ENCODE measurements at regions not wholly inside any gene's neighbourhood (a gene's known extent, or its start where the extent isn't known, plus 50 kb on each side); places are given as distances from the start of the nearest gene placed in this dataset.
"Not testable (repeated sequence)": the region's sequence is repeated elsewhere in the genome, so short reads cannot be mapped to it uniquely, and the experiment has no call there.

DNA sequence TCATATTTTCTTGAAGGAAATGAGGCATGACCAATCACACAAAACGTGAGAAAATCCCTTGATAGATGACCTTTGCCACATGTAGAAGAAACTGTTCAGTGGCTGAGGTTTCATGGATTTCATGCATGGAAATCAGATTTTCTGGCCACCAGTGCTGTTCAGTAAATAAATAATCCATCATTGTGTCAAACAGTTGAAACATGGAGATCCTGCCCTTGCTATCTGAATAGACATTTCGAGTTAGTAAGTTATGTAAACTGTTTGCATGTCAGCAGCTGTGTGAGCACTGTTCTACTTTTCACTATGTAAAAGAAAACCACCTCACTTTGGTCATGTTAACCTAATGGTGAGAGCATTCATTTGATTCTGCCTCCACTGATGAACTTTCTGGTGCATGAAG lies 793.9 kb upstream of the EPHA7 start:
- DNase-seq: no peak

DNA sequence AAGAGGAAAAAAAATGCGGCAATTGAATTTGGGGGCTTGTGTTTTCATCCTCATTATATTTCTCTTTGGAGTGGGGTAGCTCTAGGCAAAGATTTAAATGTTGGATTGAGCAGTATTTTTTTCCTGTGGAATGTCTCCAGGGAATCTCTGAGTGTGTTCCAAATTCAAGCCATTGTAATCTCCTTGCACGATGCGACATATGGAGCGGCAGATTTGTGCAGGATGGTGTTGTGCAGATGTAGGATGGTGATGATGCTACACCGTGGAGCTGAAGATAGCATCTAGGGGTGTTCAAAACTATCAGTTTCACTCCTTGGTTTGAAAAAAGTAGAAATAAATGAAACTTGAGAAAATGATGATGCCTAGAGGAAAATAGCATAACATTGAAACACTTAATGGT lies 777.5 kb upstream of the EPHA7 start:
- DNase-seq: no peak

DNA sequence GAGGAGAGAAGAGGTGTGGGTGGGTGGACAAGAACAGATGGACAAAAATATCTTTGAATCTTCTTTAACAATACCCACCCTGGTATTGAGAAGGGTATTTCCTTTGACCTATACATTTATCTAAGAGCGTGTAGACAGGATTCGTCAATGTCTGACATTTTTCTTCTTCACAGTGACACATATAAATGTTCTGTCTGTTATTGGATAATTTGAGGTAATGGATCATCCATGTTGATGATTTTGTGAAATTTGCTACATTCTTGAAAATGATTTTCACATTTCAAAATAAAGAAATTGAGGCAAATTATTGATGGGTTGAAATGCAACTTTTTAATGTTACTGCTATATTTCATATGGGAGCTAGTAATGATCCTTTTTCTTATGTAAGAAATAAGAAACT lies 770.7 kb upstream of the EPHA7 start:
- no peak for DNase-seq

DNA sequence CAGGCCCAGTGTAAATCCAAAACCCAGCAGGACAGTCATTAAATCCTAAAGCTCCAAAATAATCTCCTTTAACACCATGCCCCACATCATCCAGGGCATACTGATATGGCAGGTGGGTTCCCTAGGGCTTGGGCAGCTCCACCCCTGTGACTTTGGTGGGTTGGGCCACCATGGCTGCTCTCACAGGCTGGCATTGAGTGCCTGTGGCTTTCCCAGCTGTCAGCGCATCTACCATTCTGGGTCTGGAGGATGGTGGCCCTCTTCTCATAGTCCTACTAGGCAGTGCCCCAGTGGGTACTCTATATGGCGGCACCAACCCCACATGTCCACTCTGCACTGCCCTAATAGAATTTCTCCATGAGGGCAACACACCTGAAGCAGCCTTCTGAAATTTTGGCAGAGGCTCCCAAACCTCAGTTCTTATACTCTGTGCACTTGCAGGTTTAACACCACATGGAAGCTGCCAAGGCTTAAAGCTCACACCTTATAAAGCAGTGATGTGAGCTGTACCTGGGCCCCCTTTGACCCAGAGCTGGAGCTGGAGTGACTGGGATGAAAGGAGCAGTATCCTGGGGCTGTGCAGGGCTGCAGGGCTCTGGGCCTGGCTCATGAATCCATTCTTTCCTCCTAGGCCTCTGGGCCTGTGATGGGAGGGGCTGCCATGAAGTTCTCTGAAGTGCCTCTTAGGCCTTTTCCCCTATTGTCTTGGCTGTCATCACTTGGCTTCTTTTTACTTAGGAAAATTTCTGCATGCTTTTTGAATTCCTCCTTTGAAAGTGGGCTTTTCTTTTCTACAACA lies 765.5 kb upstream of the EPHA7 start:
- no peak for DNase-seq

DNA sequence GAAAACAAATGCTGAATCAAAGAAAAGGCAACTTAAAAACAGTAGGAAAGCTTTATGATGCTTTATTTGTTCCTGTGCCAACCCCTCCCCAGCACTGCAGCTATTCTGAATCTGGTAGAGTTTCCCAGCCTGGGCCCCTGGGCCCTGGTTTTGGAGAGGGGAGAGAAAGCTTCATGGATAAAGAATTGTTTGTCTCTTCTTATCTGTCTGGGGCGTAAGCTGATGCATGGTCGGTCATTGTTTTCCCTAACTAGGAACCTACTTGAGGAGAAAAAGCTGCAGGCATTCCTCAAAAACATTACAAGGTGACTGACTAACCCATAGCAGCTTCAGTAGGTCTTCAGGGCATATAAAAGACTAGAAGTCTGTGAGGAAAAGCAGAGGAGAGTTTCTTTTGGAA lies 758.1 kb upstream of the EPHA7 start:
- DNase-seq: no peak

DNA sequence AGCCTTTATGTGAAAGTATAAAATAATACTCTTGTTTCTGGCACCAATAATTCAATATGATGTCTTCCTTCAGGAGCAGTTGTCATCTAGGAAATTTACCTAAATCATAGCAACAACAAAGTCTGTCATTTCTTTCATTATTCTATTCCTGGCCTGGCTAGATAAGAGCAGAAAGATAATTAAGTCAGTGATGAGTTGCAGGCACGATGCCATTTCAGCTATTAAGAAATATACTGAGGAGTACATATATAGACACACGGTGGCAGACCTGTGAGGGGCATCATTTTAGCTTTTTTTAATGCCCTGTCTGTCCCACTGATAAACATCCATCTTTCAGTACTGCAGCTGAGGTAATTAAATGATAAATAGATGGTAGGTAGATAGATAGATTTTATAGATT lies 756.1 kb upstream of the EPHA7 start:
- DNase-seq: no peak

DNA sequence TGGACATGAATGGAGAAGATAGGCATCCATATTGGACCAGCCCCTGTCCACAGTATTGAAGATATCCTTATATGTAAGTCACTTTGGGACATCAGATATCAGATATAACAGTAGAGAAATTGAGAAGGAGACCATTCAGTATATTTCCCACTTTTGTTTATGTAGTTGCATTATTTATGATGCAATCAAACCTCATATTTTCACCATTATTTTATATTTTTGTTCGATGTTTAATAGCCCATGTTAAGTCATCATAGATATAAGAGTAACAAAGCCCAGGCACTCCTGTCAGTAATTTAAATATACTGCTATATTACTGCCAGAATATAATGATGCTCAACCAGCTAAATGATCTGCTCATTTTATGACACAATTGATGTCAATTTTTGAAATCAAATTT lies 744.5 kb upstream of the EPHA7 start:
- DNase-seq: no peak

DNA sequence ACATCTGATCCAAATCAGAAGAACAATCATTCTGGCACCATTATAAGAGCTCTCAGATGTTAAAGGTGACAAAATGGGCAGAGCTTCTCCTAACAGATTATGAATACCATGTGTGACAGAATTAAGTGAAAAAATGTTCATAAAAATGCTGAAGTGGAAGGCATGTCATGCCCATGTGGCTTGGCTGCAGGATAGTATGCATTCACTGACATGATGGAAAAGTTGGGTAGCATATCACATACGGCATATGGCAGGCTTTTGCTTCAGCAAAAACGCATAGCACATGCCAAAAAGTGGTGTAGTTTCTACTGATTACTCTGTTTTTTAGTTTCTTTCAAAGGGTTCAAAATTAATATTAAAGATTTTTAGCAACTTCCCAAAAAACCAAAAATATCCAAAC lies 731.5 kb upstream of the EPHA7 start:
- no peak for DNase-seq

DNA sequence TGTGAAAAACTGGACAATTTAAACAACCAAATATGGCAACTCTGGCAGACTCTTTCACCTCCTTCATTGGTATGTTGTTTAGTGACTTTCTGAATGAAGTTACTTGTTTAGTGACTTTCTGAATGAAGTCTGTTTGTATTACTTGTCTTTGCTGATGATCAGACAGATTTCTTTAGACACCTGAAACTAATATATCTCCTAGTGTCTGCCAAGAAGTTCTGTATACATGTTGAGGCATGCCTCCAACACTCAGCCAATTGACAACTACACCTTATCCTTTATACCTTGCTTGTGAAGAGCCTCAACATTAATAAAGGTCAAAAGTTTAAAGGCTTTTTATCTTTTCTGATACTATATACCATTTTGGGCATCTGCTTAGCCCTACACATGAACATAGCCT lies 725.4 kb upstream of the EPHA7 start:
- no peak for DNase-seq

DNA sequence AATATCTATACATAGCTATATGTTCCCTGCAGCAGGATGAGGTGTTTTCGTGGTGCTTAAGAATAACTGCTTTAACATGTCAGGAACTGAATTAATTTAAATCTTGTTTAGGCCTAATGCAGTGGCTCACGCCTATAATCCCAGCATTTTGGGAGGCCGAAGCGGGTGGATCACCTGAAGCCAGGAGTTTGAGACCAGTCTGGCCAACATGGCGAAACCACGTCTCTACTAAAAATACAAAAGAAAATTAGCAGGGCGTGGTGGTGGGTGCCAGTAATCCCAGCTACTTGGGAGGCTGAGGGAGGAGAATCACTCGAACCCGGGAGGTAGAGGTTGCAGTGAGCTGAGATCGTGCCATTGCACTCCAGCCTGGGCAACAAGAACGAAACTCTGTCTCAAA lies 717.8 kb upstream of the EPHA7 start:
- not testable (repeated sequence) for DNase-seq

DNA sequence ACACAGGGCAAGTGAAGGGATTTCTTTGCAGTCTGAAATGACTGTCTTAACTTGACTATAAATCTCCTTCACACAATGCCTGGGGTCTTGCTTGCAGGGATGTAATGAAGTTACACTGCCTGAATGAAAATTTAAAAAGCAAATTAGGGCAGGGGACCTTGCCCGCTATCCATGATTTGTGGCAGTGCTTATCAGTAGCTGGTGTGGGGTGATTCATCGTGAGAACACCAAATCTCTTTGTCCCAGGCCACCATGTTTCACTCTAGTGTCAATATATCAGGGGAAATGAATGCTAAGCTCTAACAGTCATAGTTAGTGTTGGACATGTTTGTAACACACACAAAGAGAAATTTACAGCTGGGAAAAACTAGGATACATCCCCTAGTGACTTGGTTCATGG lies 713.7 kb upstream of the EPHA7 start:
- DNase-seq: no peak

DNA sequence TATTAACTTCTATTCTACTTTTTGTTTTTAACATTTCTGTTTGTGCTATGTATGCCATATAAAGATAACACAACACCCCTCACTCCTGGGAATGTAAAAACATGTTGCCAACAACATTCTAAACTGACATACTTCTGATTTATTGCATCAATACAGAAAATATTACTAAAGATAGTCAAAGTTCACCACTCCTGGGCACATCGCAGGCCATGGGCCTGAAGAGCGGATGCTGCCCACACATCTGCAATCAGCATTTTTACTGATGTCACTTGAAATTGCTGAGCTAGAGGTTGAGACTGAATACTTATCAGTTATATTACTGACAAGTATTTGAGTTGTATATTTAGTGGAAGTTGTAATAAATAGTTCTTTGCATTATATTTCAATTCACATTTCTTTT lies 711.9 kb upstream of the EPHA7 start:
- no peak for DNase-seq

DNA sequence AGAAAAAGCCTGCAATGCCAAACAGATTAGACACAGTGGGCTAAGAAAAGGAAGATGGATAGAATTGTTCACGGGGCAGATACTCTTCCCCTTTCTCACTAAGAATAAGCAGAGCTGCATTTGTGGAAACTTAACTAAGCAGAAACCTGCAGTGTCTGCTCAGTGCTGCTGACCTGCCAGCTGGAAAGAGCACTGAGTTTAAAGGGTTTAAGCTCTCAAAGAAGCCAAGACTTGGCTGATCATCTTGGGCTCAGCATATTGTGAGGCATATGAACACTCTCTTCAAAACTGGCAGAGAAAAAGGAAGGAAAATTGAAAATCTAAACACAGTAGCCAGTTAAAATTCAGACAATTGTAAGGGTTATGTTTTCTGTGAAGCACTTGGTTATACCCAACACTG lies 711.1 kb upstream of the EPHA7 start:
- DNase-seq: no peak

DNA sequence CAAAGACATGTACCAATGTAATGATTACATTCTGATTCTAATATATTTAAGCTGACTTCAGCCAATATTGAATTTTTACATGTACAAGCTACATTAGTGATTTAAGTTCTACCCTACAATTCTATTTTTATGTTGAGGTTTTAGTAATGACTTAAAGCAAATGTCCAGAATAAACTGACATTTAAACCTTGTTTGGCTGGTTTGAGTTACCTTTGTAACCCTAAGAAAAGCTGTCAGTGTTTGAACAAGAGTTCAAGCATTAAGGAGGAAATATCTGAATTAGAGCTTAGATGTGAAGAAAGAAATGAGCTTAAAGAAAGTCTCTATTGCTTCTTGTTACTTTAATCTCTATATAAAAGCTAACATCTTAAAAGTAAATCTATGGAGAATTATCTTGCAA lies 710.6 kb upstream of the EPHA7 start:
- DNase-seq: no peak

DNA sequence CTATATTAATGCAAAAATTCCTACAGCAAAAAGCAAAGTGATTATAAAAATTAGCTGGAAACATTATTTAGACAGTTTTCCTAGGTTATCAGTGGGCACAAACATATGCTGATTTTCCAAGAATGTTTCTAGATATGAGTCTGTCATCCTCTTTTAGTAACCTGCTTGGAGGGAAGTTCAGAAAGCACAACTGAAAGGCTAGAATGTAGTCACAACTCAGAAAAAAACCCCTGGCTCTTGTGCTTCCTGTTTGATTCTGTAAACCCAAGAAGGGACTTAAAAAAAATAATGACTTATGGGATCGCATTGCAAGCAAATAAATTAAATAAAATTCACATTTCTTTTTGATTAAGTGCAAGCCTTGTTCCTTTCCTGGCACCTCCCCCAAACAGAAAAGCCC lies 708.4 kb upstream of the EPHA7 start:
- no peak for DNase-seq

DNA sequence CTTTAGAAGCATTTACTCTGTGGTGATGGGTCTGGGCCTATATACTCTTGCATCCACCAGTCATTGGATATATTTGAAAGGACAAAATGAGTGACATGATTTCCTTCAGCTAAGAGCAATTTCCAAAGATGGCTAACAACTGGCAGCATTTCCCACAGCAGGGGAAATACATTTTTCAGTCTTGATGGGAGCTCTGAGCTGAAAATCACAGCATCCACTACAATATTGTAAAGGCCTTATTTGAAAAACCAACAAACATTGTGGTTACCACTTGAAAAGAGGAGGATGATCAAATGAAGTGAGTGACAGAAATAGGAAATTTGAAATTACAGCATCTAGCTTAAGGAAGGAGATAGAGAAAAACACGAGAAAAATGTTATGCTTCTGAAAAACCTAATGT lies 705.0 kb upstream of the EPHA7 start:
- DNase-seq: no peak

DNA sequence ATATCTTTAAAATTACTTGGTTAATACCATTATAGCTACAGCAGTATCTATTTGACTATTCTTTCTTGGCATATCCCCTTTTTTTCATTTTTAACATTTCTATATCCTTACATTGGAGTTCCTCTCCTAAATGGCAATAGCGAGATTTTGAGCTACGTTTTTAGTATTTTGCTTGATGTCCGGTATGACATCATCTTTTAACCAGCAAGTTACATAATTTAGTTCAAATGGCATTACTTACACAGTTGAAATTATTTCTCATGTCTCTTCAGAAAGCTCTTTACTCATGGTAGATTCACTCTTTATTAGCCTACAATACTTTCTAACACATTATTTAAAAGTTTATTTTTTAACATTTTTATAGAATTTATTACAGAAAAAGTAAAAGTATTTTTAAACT lies 701.7 kb upstream of the EPHA7 start:
- no peak for DNase-seq

DNA sequence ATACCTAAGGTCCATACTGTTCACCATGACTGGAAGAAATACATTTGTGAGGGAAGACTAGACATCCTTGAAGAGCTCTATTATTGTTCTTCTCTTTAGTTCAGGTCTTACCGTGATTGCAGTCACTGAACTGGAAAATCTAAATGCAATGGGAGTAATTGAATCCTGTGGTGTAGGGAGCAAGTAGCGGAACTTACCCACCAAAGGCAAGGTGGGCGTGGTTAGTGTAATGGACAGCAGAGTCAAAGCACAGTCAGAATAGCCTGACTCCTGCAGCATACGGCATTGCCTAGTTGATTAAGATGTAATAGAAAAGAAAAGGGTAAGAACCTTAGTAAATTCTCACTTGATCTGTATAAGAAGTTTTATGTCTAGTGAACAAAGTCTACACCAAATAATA lies 679.7 kb upstream of the EPHA7 start:
- DNase-seq: no peak

DNA sequence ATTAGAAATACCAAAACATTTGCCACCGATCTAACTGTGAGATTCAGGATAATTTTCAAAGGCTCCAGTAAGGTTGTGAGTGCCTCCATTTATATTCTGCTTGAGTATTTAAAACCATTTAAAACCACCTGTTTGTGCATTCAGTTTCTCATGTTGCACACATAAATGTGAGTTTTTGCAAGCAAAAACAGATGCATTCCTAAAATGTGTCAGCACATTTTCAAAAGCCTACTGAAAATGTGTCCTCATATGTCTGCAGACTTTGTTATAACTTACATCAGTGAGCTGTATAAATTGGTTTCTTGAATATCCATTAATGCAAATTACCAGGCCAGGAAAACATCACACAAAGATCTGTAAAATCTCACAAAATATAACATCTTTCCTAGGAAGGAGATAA lies 676.6 kb upstream of the EPHA7 start:
- no peak for DNase-seq

DNA sequence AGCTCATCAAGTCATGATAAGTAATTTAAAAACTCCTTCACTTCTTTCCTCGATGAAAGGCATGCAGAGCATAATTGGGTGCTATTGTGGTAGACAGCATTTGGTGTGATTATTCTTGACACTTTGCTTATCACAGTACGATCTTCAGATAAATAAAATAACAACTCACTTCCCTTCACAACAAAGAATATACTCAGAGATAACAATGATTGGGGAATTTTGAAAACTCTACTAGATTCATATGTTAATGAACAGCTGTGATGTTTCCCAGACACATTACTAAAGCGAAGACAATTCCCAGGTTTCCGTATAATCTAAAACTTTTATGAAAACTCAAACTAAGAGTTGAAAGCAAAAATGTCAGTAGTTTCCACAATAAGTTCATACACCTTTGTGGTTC lies 670.6 kb upstream of the EPHA7 start:
- no peak for DNase-seq

DNA sequence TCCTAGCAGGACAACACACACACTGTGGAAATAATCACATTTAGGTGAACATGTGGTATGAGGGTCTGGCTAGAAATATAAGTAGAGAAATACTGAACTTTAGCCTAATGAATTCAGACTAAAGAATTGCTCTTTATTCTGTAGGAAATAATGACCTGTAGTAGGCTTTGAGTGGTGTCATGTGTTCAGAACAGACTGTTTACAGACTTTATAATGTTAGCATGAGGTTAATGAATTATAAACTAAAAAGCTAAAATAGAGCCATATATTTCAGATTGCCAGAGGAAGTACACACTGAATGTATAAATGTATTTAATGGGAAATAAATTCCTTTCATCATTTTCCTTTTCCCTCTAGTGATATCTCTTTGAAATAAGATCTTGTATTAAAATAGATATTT lies 669.5 kb upstream of the EPHA7 start:
- DNase-seq: no peak

DNA sequence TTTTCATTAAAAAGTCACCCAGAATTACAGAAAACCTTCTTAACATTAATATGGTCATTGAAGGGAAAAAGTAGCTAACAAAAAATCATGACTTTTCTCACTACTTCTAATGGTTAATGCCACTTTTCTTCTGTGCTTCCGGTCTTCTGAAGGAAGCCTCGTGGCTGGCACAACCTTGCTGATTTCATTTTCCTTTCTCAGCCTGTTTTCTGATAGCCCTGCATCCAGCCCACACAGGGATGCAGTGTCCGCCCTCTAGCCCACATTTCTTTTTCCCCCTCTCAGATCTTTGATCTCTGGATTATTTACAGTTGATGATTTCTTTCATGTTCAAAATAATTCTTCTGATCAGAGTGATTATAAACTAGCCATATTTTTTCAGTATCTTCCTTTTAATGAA lies 655.4 kb upstream of the EPHA7 start:
- no peak for DNase-seq

DNA sequence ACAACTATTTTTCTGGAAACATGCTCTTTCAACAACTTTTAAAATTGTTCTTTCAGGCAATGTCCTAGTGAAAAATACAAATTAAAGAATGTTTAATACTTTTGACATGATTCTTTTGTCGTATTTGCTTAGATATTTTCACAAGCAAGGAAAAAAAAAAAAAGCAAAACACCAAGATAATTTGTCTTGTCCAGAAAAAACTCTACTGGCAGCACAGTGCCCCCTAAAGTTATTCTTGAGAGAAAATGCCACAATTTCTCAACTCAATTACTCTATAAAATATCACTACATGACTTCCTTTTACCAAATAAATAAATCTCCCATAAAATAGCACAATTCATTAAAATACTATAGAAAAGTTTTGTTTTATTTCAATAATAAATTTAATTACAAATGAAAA lies 652.5 kb upstream of the EPHA7 start:
- DNase-seq: no peak

DNA sequence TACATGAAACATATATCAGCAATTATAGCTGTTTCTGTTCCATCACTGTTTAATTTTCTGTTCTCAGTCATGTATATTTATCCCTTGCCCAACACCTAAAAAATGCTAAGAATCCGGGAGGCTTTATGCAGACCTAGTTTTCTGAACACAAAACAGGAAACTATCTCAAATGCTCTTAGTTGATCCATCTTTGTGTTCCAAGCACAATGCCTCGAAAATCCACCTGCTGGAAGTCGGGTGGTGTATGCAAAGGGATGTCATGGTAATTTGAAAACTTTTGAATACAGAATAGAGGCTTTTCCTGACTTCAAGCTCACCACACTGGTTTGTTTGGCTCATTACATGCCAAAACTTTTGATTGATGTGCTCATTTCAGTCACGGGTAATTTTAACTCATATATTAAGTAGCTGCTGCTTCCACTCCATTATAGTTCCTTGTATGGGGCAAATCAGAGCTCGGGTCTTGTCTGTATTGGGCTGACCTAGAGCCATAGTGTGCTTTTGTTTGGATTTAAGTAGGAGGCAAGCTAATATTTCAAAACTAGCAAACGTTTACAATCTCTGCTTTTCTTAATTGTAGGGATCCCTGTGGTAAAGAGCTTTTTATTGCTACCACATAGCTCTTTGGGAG lies 646.5 kb upstream of the EPHA7 start:
- DNase-seq: no peak

DNA sequence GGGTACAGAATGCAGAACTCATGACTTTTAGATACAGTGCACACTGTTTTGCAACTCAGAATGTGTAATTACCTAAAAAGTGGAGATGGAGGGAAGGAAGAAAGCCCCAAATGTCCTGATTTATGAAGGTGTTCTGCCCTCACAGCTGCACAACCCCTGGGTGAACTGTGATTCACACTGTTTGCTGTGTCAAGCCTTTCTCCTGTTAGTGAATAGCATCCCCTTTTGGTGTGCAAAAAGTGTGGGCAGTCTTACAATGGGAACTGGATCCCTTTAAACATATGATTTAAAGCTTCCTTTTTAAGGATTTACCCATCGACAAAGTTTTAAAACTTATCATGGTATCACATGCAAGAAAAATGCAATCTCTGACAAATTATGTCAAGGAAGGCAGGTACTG lies 633.4 kb upstream of the EPHA7 start:
- DNase-seq: no peak

All from CD4-positive, alpha-beta T cell treated with Interleukin-17A for 1 hour (primary cell).